Mesothelial cell of epicardium (in vitro differentiated cells): ENCODE measurements at regions not wholly inside any gene's neighbourhood (a gene's known extent, or its start where the extent isn't known, plus 50 kb on each side); places are given as distances from the start of the nearest gene placed in this dataset.

Source experiments
- DNase-seq, 2 experiments: peaks; one replicate each; pipeline ENCODE4 v3.0.0; 2021; ENCODE audit warnings: low spot score in 2 of 2; ENCODE audit not compliant: unreplicated experiment in 2 of 2
- H3K27ac Mint-ChIP-seq: 2 replicates; pipeline ENCODE4 v1.8.0; 2021; ENCODE audit warnings: mixed read lengths
- H3K27me3 Mint-ChIP-seq: 2 replicates; pipeline ENCODE4 v1.8.0; 2021; ENCODE audit warnings: low read depth, mixed read lengths
- H3K36me3 Mint-ChIP-seq: 2 replicates; pipeline ENCODE4 v1.8.0; 2021; ENCODE audit warnings: mixed read lengths
- H3K4me1 Mint-ChIP-seq: 2 replicates; pipeline ENCODE4 v1.8.0; 2021; ENCODE audit warnings: mixed read lengths
- H3K4me3 Mint-ChIP-seq: 2 replicates; pipeline ENCODE4 v1.8.0; 2021; ENCODE audit warnings: mild to moderate bottlenecking, moderate library complexity, mixed read lengths
- H3K9me3 Mint-ChIP-seq: 2 replicates; pipeline ENCODE4 v1.8.0; 2021; ENCODE audit warnings: mixed read lengths
- TF ChIP-seq, protein P1 (sequence below): fragments of 200-600 bp; sonication (generic); IDR thresholded peaks from one replicate; pipeline ENCODE4 v1.5.0; 2021; ENCODE audit warnings: antibody characterized with exemption; ENCODE audit not compliant: unreplicated experiment

DNA sequence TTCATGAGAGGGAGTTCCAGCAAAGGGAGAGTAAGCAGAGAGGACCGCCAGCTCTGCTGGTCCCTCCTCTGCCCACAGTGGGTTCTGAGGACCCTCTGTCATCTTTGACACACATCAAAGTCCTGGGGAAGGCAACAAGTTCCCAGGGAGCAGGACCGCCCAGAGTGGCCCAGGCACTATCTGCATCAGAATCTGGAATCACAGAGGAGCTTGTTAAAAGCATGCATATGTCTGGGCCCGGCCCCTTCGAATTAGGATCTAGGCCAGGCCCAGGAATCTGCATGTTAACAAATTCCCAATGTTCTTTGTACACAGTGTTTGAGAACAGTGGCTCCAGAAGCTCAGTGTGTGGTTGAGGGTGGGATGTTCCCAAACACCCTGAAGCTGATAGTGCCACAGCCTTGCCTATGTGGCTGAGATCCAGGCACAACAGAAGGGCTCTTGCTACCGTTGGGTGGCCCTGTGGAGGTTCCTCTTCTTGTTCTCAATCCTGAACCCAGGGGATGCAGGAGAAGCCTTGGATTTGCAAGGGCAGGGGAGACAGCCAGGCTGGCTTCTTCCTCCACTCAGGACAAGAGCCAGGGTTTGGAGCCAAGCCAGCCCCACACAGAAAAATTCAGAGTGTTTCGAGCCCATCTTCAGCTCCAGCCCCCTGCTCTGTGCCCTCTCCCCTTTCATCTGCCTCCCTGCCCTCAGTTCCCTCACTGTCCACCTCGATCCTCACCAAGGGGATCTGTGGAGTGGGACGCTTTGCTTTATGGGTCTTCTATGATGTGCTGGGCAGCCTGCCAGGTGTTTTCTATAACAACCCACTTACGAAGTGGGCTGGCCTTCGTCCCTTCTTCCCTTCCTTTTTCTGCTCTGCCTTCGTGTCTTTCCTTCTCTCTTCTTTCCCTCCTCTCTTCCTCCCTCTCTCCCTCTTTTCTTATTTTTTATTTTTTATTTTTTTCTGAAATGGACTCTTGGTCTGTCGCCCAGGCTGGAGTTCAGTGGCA lies 129.0 kb upstream of the TMPRSS2 start:
- peaks cover 3% of the 10 kb centered on the region for H3K9me3 Mint-ChIP-seq
- peaks cover 44% of the 10 kb centered on the region for H3K4me1 Mint-ChIP-seq
- peaks cover 2% of the 10 kb centered on the region for H3K36me3 Mint-ChIP-seq
- no peak overlapping the region for H3K4me3 Mint-ChIP-seq
- no peak overlapping the region for H3K27ac Mint-ChIP-seq
- DNase-seq: no peak
- no peaks in the 10 kb centered on the region for H3K27me3 Mint-ChIP-seq
- TF ChIP-seq, protein P1, sequence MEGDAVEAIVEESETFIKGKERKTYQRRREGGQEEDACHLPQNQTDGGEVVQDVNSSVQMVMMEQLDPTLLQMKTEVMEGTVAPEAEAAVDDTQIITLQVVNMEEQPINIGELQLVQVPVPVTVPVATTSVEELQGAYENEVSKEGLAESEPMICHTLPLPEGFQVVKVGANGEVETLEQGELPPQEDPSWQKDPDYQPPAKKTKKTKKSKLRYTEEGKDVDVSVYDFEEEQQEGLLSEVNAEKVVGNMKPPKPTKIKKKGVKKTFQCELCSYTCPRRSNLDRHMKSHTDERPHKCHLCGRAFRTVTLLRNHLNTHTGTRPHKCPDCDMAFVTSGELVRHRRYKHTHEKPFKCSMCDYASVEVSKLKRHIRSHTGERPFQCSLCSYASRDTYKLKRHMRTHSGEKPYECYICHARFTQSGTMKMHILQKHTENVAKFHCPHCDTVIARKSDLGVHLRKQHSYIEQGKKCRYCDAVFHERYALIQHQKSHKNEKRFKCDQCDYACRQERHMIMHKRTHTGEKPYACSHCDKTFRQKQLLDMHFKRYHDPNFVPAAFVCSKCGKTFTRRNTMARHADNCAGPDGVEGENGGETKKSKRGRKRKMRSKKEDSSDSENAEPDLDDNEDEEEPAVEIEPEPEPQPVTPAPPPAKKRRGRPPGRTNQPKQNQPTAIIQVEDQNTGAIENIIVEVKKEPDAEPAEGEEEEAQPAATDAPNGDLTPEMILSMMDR: no peak

DNA sequence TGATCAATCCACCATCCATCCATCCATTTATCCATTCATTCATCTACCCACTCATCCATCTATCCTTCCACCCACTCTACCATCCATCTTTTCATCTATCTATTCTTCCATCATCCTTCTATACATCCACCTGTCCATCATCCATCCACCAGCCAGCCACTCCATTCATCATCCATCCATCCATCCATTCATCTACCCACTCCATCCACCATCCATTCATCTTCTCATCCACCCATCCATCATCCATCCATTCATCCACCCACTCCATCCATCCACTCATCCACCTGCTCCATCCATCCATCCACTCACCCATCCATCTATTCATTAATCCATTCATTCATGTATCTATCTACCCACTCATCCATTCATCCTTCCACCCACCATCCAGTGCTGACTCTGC lies 127.9 kb upstream of the TMPRSS2 start:
- Mint-ChIP-seq H3K4me1 (peaks cover 41% of the 10 kb centered on the region), H3K9me3 (peaks cover 3% of the 10 kb centered on the region), H3K36me3 (peaks cover 3% of the 10 kb centered on the region), H3K4me3 (no peak overlapping the region), H3K27ac (no peak overlapping the region), H3K27me3 (no peaks in the 10 kb centered on the region)
- TF ChIP-seq, protein P1: no peak
- no peak for DNase-seq

DNA sequence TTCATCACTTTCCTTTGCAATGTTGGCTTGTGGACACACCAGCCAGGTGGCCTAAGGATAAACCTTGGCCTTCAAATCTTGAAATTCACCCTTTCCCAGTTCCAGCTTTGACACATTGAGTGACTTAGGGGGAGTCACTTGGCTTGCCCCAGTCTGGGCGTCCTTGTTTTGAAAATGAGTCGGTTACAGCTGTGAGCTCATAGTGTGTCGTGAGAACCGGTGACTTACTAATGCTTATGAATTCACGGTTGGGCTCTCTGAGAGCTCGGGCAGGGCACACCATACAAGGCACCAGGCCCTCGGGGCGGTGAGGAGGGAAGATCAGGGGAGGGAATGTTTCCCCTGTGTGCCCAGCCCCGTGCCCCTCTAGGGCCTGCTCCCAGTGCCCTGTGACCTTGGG lies 126.9 kb upstream of the TMPRSS2 start:
- H3K36me3 Mint-ChIP-seq: peaks cover 3% of the 10 kb centered on the region
- no peak overlapping the region for H3K4me3 Mint-ChIP-seq
- peak overlapping the region; percentile 92 for H3K27ac Mint-ChIP-seq
- H3K9me3 Mint-ChIP-seq: peaks cover 3% of the 10 kb centered on the region
- DNase-seq: no peak
- H3K27me3 Mint-ChIP-seq: no peaks in the 10 kb centered on the region
- H3K4me1 Mint-ChIP-seq: peaks cover 37% of the 10 kb centered on the region
- TF ChIP-seq, protein P1: no peak

DNA sequence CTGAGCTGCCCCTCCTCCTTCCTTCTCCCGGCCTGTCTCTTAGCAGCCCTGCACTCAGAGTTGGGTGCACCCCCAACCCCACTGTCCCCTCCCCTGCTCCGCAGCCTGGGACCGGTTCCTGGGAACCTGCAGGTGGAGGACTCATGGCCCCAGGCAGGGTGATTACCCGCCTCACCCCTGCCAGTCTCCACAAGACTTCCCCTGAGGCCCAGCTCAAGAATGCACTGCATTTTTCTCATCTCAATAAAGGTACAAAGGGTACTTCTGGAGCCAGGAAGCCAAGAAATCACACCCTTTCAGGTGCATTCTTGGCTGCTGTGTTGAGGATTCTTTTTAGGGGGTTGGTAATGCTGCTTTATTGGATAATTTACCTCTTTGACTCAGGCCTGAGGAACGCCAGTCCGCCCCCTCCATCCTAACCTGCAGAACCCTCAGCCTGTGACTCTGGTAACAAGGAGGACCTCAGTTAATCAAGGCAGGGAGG lies 126.3 kb upstream of the TMPRSS2 start:
- Mint-ChIP-seq H3K9me3 (peaks cover 3% of the 10 kb centered on the region), H3K27me3 (no peaks in the 10 kb centered on the region), H3K4me3 (no peak overlapping the region), H3K36me3 (peaks cover 3% of the 10 kb centered on the region), H3K4me1 (peaks cover 37% of the 10 kb centered on the region), H3K27ac (peak overlapping the region; percentile 92)
- DNase-seq: no peak
- TF ChIP-seq, protein P1: no peak

DNA sequence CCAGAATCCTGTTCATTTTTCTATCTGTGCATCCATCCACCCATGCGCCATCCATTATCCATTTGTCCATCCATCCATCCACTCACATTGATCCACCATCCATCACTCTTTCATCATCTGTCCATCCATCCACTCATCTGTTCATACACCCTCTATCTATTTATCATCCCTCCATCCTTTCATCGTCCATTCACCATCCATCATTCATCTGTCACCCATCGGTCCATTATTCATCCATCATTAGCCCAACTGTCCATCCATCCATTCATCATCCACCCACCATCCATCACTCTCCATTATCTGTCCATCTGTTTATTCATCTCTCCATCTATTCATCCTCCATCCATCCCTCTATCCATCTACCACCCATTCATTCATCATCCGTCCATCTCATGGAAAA lies 125.7 kb upstream of the TMPRSS2 start:
- no peak for DNase-seq
- Mint-ChIP-seq H3K9me3 (peaks cover 7% of the 10 kb centered on the region), H3K4me3 (no peak overlapping the region), H3K4me1 (peaks cover 37% of the 10 kb centered on the region), H3K36me3 (peaks cover 3% of the 10 kb centered on the region), H3K27me3 (no peaks in the 10 kb centered on the region), H3K27ac (peak overlapping the region; percentile 92)
- TF ChIP-seq, protein P1: no peak
